ENCODE measurements at regions not wholly inside any gene's neighbourhood (a gene's known extent, or its start where the extent isn't known, plus 50 kb on each side); places are given as distances from the start of the nearest gene placed in this dataset.

DNA sequence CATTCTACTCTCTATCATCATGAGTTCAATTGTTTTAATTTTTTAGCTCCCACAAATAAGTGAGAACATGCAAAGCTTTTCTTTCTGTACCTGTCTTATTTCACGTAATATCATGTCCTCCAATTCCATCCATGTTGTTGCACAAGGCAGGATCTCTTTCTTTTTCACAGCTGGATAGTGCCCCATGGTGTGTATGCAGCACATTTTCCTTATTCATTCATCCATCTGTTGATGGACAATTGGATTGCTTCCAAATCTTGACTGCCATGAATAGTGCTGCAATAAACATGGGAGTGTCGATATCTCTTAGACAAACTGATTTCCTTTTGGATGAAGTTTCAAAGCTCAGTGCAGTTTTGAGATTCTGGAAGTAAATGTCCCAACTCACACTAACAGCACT is 326.9 kb downstream of the FGF9 start:
- no TSS peak for BruUV-seq (replicated peaks)
- no peaks in the 10 kb centered on the region for H4K20me1 ChIP-seq (replicated peaks; ENCODE audit: control insufficient read depth, extremely low read depth, insufficient read depth, low read length)
- no peaks in the 10 kb centered on the region for H3K27me3 ChIP-seq (ENCODE audit: control insufficient read depth in 2 of 2, insufficient read depth in 2 of 2, low read length in 2 of 2)
- dilution Hi-C loops (cut with MboI; ENCODE audit: extremely low pct_ligation_motif_present, low sequenced_read_pairs), result no loop called here
- no peak overlapping the region for H3K4me2 ChIP-seq (ENCODE audit: insufficient read depth, low read length)
- H3K79me2 ChIP-seq (ENCODE audit: control insufficient read depth, insufficient read depth, low read length), result no peaks in the 10 kb centered on the region
- FAIRE-seq, result no peak
- intact Hi-C loops (cut with micrococcal nuclease), result no loop called here
- no peak overlapping the region for H3K27ac ChIP-seq (ENCODE audit: insufficient read depth, low read depth, low read length)
- no peak overlapping the region for H2AFZ ChIP-seq (ENCODE audit: low read depth, low read length)
- H3K9me1 ChIP-seq (replicated peaks; ENCODE audit: control insufficient read depth, extremely low read depth, insufficient read depth, low read length), result no peaks in the 10 kb centered on the region
- H3K36me3 ChIP-seq (ENCODE audit: control insufficient read depth in 2 of 2, extremely low read depth in 1 of 2, insufficient read depth in 2 of 2, low read length in 2 of 2), result no peaks in the 10 kb centered on the region
- H3K9ac ChIP-seq (replicated peaks; ENCODE audit: extremely low read depth, insufficient read depth, low read length), result no peak overlapping the region
- H3K9me3 ChIP-seq (replicated peaks; ENCODE audit: control insufficient read depth, insufficient read depth, low read length), result peaks cover 16% of the 10 kb centered on the region
- no peak overlapping the region for H3K4me3 ChIP-seq (replicated peaks in 1 of 3; ENCODE audit: insufficient read depth in 1 of 3, low read depth in 1 of 3, low read length in 3 of 3)
- POLR2A ChIA-PET, result no interaction called here
- no peak for DNase-seq (ENCODE audit: low read depth, low spot score)
- CTCF ChIA-PET, result no interaction called here
- no peak for TF ChIP-seq MYC (IDR thresholded peaks at IDR 0.05; ENCODE audit: low read depth, low read length)
- TF ChIP-seq FOS (IDR thresholded peaks at IDR 0.05; ENCODE audit: borderline replicate concordance, insufficient read depth, low read length), result no peak
- TF ChIP-seq POLR2A (IDR thresholded peaks at IDR 0.05; ENCODE audit: low read depth, low read length), result no peak
- no peak for TF ChIP-seq CTCF (IDR thresholded peaks at IDR 0.05; ENCODE audit: extremely low read depth in 1 of 2, insufficient read depth in 1 of 2, low read depth in 1 of 2, low read length in 2 of 2)
- TF ChIP-seq, protein P1, sequence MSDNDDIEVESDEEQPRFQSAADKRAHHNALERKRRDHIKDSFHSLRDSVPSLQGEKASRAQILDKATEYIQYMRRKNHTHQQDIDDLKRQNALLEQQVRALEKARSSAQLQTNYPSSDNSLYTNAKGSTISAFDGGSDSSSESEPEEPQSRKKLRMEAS (IDR thresholded peaks at IDR 0.05; ENCODE audit: insufficient read depth, insufficient read length), result no peak
- no peak for TF ChIP-seq JUN (IDR thresholded peaks at IDR 0.05; ENCODE audit: borderline replicate concordance, insufficient read depth, insufficient read length, low read depth)
- TF ChIP-seq EZH2 (IDR thresholded peaks at IDR 0.05; ENCODE audit: borderline replicate concordance, low read depth, low read length, severe bottlenecking), result no peak
- no peak for TF ChIP-seq GATA2 (IDR thresholded peaks at IDR 0.05; ENCODE audit: insufficient read depth, insufficient read length, low read depth, low read length)
- no peak for TF ChIP-seq POLR2AphosphoS5 (IDR thresholded peaks at IDR 0.05; ENCODE audit: insufficient read depth, low read depth, low read length)
- no peaks in the 10 kb centered on the region for H3K4me1 ChIP-seq (ENCODE audit: control insufficient read depth, extremely low read depth, insufficient read depth, low read length)

Data from endothelial cell of umbilical vein (primary cell).